Suprapubic skin (tissue), 3 donors: ENCODE measurements at regions not wholly inside any gene's neighbourhood (a gene's known extent, or its start where the extent isn't known, plus 50 kb on each side); places are given as distances from the start of the nearest gene placed in this dataset.

Experiments
- EP300 ChIP-seq: sonication (generic); formaldehyde crosslinking; IDR thresholded peaks from one replicate; pipeline ENCODE4 v1.6.1; 2017; ENCODE audit warnings: antibody characterized with exemption
- POLR2A ChIP-seq, 2 donors: fragments of 450-650 bp; IDR thresholded peaks; one replicate each; pipeline ENCODE4 v1.6.1; 2017; ENCODE audit warnings: antibody characterized with exemption in 2 of 2, mild to moderate bottlenecking in 2 of 2, moderate library complexity in 2 of 2
- TF ChIP-seq, protein P1 (sequence below), 2 donors: fragments of 200-600 bp in 1 of 2; fragments of 450-650 bp in 1 of 2; sonication (generic) in 1 of 2; IDR thresholded peaks; one replicate each; pipeline ENCODE4 v1.5.1; 2016 to 2019; ENCODE audit warnings: antibody characterized with exemption in 2 of 2, mild to moderate bottlenecking in 1 of 2, moderate library complexity in 1 of 2

GRCh38 chr3:31410411-31410810, 122.3 kb upstream of the STT3B start:
- TF ChIP-seq, protein P1, sequence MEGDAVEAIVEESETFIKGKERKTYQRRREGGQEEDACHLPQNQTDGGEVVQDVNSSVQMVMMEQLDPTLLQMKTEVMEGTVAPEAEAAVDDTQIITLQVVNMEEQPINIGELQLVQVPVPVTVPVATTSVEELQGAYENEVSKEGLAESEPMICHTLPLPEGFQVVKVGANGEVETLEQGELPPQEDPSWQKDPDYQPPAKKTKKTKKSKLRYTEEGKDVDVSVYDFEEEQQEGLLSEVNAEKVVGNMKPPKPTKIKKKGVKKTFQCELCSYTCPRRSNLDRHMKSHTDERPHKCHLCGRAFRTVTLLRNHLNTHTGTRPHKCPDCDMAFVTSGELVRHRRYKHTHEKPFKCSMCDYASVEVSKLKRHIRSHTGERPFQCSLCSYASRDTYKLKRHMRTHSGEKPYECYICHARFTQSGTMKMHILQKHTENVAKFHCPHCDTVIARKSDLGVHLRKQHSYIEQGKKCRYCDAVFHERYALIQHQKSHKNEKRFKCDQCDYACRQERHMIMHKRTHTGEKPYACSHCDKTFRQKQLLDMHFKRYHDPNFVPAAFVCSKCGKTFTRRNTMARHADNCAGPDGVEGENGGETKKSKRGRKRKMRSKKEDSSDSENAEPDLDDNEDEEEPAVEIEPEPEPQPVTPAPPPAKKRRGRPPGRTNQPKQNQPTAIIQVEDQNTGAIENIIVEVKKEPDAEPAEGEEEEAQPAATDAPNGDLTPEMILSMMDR (IDR thresholded peaks at IDR 0.05), result no peak
- TF ChIP-seq EP300 (no peak), POLR2A (IDR thresholded peaks at IDR 0.05) (no peak)
